ENCODE measurements at regions not wholly inside any gene's neighbourhood (a gene's known extent, or its start where the extent isn't known, plus 50 kb on each side); places are given as distances from the start of the nearest gene placed in this dataset.

DNA sequence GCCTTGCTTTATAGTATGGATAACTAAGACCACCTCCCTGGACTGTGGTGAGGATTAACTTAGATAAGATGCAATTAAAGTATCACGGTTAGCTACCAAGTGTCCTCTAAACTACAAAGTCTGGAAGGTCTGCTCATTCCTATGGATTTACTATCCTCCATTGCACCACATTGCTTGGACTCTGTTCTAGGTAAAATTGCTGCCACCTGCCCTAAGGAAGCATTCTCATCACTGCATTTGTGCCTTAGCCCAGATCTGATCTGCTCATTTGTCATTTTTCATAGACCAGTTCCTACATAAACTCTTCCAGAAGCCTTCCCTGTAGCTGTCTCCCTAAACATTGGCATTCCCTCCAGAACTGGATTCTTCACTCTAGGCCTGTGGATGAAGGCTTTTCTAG, 380.0 kb downstream of the INSC start:
- Histone ChIP-seq H3K9me3 (no peaks in the 10 kb centered on the region), H3K4me3 (no peak overlapping the region), H3K4me1 (no peaks in the 10 kb centered on the region), H3K27me3 (ENCODE audit: low read depth) (no peaks in the 10 kb centered on the region), H3K27ac (no peak overlapping the region), H3K36me3 (no peaks in the 10 kb centered on the region)
- DNase-seq (no peak), ATAC-seq (no peak)
- TF ChIP-seq, protein P1, sequence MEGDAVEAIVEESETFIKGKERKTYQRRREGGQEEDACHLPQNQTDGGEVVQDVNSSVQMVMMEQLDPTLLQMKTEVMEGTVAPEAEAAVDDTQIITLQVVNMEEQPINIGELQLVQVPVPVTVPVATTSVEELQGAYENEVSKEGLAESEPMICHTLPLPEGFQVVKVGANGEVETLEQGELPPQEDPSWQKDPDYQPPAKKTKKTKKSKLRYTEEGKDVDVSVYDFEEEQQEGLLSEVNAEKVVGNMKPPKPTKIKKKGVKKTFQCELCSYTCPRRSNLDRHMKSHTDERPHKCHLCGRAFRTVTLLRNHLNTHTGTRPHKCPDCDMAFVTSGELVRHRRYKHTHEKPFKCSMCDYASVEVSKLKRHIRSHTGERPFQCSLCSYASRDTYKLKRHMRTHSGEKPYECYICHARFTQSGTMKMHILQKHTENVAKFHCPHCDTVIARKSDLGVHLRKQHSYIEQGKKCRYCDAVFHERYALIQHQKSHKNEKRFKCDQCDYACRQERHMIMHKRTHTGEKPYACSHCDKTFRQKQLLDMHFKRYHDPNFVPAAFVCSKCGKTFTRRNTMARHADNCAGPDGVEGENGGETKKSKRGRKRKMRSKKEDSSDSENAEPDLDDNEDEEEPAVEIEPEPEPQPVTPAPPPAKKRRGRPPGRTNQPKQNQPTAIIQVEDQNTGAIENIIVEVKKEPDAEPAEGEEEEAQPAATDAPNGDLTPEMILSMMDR (IDR thresholded peaks at IDR 0.05), result no peak
- intact Hi-C loops (cut with DNase I), result no loop called here

DNA sequence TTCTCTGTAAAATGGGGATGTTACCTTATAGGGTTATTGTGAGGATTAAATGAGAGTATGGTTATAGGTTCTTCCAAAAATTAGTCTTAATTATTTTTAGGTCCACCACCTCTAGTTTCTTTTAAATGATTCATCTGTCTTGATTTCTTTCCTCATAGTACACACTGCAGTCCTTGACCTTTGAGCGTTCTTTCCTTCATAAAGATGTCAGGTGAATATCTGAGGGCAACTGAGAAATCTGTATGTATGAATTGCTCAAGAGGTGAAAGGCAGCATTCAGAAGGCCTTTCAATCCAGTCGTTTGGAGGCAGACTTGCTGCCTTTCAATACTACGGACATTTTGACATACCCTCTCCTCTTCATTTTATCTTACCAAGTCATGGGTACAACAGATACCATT, 380.7 kb downstream of the INSC start:
- H3K27me3 ChIP-seq (ENCODE audit: low read depth), result no peaks in the 10 kb centered on the region
- DNase-seq (no peak), ATAC-seq (no peak)
- no peaks in the 10 kb centered on the region for H3K4me1 ChIP-seq
- H3K9me3 ChIP-seq, result no peaks in the 10 kb centered on the region
- TF ChIP-seq, protein P1 (IDR thresholded peaks at IDR 0.05), result no peak
- intact Hi-C loops (cut with DNase I), result no loop called here
- H3K36me3 ChIP-seq, result no peaks in the 10 kb centered on the region
- H3K4me3 ChIP-seq, result no peak overlapping the region
- no peak overlapping the region for H3K27ac ChIP-seq

DNA sequence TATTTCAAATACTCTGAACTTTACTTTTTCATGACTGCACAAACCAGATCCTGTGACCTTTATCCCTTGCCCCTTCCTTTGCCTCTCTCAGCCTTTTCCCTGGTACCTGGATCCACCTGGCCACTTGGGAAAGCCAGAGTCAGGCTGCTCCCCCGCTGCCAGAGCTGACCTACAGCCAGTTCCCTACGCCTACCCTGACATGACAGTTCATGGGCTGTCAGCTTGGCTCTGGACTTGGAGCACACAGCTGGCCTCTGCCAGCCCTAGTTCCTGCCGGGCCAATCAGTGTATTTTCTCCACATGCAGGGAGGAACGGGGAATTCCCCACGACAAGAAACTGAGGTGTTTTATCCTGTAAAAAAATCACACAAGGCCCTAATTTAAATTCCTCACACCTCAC, 382.6 kb downstream of the INSC start:
- ATAC-seq (no peak), DNase-seq (no peak)
- H3K36me3 ChIP-seq, result no peaks in the 10 kb centered on the region
- no peaks in the 10 kb centered on the region for H3K4me1 ChIP-seq
- no peaks in the 10 kb centered on the region for H3K9me3 ChIP-seq
- intact Hi-C loops (cut with DNase I), result no loop called here
- H3K27me3 ChIP-seq (ENCODE audit: low read depth), result no peaks in the 10 kb centered on the region
- no peak overlapping the region for H3K27ac ChIP-seq
- no peak overlapping the region for H3K4me3 ChIP-seq
- TF ChIP-seq, protein P1 (IDR thresholded peaks at IDR 0.05), result no peak

DNA sequence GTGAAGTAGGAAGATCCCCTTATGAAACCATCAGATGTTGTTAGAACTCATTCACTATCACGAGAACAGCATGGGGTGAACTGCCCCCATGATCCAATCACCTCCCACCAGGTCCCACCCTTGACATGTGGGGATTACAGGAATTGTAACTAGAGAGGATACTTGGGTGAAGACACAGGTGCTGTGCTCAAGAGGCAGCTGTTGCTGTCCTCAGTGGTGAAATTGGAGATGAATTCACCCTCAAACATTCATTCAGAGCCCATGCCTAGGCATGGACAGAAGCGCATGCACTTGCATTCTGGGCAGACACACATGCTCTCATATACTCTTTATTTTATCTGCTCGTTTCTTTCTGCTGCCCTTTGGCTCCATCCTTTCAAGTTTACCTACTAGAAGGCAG, 385.0 kb downstream of the INSC start:
- no peak overlapping the region for H3K27ac ChIP-seq
- H3K4me1 ChIP-seq, result no peaks in the 10 kb centered on the region
- TF ChIP-seq, protein P1 (IDR thresholded peaks at IDR 0.05), result no peak
- intact Hi-C loops (cut with DNase I), result no loop called here
- H3K27me3 ChIP-seq (ENCODE audit: low read depth), result no peaks in the 10 kb centered on the region
- no peaks in the 10 kb centered on the region for H3K9me3 ChIP-seq
- no peak overlapping the region for H3K4me3 ChIP-seq
- ATAC-seq (no peak), DNase-seq (no peak)
- H3K36me3 ChIP-seq, result no peaks in the 10 kb centered on the region

DNA sequence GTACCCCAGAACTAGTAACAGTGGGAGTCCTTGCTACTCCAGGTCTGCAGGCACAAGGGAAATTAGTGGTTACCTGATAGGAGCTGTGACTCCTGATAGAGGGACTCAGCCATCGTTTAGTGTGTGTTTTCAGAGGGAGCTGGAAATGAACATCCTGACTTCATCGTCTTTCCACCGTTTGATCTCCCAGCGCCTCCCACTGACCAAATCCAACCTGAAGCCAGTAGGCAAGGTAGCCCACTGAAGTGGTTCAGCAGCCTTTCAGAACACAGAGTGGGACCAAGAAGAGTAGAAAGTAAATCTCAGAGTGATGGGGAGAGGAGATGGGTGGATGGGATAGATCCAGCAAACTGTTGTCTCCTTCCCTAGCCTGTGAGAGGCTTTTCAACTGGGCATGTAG, 385.9 kb downstream of the INSC start:
- H3K4me1 ChIP-seq, result no peaks in the 10 kb centered on the region
- H3K36me3 ChIP-seq, result no peaks in the 10 kb centered on the region
- no peaks in the 10 kb centered on the region for H3K27me3 ChIP-seq (ENCODE audit: low read depth)
- no peaks in the 10 kb centered on the region for H3K9me3 ChIP-seq
- TF ChIP-seq, protein P1 (IDR thresholded peaks at IDR 0.05), result no peak
- DNase-seq, result no peak
- H3K27ac ChIP-seq, result no peak overlapping the region
- ATAC-seq, result no peak
- no peak overlapping the region for H3K4me3 ChIP-seq
- intact Hi-C loops (cut with DNase I), result no loop called here

DNA sequence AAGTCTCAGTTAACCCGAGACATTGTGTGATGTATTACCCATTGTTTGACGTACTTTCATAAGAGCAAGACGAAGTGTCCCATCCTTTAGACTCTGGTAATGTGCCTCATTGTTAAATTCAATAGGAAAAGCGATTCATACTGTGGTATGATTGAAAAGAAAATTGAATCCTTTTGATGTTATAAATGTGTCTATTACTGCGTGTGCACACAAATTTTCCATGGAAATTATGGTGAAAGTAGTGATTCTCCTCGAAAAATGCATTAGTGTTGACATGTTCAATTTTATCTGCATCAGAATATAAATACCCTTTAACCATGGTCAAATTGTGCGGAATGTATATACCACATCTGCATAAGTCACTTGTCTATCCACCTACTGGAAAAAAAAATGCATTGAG, 386.8 kb downstream of the INSC start:
- ATAC-seq, result no peak
- Histone ChIP-seq H3K4me1 (no peaks in the 10 kb centered on the region), H3K4me3 (no peak overlapping the region), H3K27me3 (ENCODE audit: low read depth) (no peaks in the 10 kb centered on the region), H3K27ac (no peak overlapping the region), H3K9me3 (no peaks in the 10 kb centered on the region), H3K36me3 (no peaks in the 10 kb centered on the region)
- no peak for DNase-seq
- intact Hi-C loops (cut with DNase I), result no loop called here
- TF ChIP-seq, protein P1 (IDR thresholded peaks at IDR 0.05), result no peak

All from lower lobe of right lung (tissue), 2 donors.